Panc1 (cell line): ENCODE measurements at regions not wholly inside any gene's neighbourhood (a gene's known extent, or its start where the extent isn't known, plus 50 kb on each side); places are given as distances from the start of the nearest gene placed in this dataset.

Experiments
- CTCF ChIP-seq: fragments of 450-650 bp; IDR thresholded peaks from 2 replicates; pipeline ENCODE4 v1.5.1; 2017; ENCODE audit warnings: mild to moderate bottlenecking
- POLR2AphosphoS5 ChIP-seq: IDR thresholded peaks from 2 replicates; pipeline ENCODE4 v1.6.1; 2012; ENCODE audit warnings: mild to moderate bottlenecking, low read depth, low read length, moderate library complexity
- REST ChIP-seq, 2 experiments: IDR thresholded peaks; 2 replicates each; pipeline ENCODE4 v1.6.1; 2011 to 2012; ENCODE audit warnings: low read depth in 2 of 2, control low read depth in 1 of 2, low read length in 1 of 2, mild to moderate bottlenecking in 1 of 2, moderate library complexity in 1 of 2; ENCODE audit not compliant: insufficient read depth in 1 of 2
- TCF7L2 ChIP-seq: IDR thresholded peaks from 2 replicates; pipeline ENCODE4 v1.6.1; 2011; ENCODE audit warnings: mild to moderate bottlenecking, low read depth, low read length, inconsistent platforms

- TF ChIP-seq TCF7L2 (no peak), CTCF (no peak), POLR2AphosphoS5 (no peak), REST (IDR thresholded peaks at IDR 0.05; ENCODE audit: insufficient read depth in 1 of 2, low read depth in 2 of 2, low read length in 1 of 2) (no peak)
Measured at GRCh38 chr17:72563952-72564351, 443.1 kb downstream of the SOX9 start.
